ENCODE measurements at regions not wholly inside any gene's neighbourhood (a gene's known extent, or its start where the extent isn't known, plus 50 kb on each side); places are given as distances from the start of the nearest gene placed in this dataset.

DNA sequence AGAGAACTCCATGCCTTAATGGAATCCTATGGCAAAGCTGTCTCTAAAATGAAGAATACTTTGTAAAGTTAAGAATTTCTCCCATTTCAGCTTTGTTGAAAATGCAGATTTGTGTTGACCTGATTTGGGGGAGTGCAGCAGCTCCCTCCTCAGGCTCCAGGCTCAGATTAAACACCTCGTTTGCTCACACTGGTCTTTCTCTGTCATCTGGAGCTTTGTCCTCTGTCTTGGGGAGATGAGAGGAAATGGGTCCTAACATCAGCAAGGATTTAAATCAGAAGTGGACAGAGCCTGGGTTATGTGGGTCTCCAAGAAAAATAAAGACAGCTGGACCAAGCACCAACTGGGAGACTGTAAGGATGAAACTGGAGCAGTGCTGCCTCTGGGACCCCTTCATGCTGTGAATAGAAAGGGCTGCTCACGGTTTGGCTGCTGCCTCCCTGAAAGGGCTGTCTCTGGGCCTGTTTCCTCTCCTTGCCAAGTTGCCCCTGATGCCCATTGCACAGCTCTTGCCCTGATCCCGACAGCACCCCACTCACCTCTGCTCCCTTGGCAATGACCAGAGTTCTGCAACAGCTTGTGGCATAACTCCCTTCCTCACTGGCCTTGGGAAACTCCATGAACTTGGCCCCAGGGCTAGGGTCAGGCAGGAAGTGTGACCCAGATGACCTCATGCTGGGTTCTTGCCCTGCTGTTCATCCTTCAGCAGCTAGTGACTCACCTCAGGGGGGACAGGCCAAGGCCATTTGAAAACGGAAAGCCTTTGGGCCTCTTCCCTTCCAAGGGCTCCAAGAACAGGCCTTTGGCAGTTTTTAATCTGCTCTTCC, 197.2 kb downstream of the CYP26B1 start:
- TF ChIP-seq EZH2 (IDR thresholded peaks at IDR 0.05) = no peak
- TF ChIP-seq POLR2AphosphoS5 (IDR thresholded peaks at IDR 0.05; ENCODE audit: borderline replicate concordance, low read depth, low read length) = no peak
